Endometrial microvascular endothelial cells (primary cell): ENCODE measurements at regions not wholly inside any gene's neighbourhood (a gene's known extent, or its start where the extent isn't known, plus 50 kb on each side); places are given as distances from the start of the nearest gene placed in this dataset.
"Not testable (repeated sequence)": the region's sequence is repeated elsewhere in the genome, so short reads cannot be mapped to it uniquely, and the experiment has no call there.

Experiments
- in situ Hi-C: cut with HindIII; loops from 2 replicates; pipeline ENCODE4 v1.10.0; 2017; ENCODE audit warnings: low sequenced_read_pairs, low pct_unique_long_range_greater_than_20kb; ENCODE audit errors: inconsistent ontology term

DNA sequence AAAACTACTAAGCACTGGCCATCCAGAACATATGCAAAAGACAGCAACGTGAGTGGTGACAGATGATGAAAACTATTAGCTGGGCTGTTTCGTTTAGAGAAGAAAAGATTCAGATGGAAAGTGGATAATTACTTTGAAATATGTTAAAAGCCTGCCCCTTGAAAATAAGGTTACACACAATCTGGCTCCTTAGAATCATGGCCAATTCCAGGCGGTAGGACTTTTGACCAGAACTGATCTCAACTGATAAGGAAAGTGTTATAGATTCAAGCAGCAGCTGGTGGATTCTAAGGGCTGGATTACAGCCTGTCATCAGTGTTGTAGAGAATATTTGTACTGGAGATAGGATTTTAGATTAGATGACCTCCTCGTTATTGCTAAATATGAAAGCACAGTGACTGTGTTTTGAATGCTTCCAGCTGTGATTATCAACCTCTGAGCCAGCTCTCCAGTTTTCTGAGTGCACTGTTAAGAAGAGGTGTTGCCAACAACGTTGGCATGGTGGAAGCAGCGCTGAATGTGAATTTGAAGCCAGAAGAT lies 75.1 kb downstream of the KBTBD2 start:
- in situ Hi-C loops = loop anchor here (25.0 kb wide), 1 partner anchor 121 kb away; no protein-coding TSS in a partner anchor

GRCh38 chr7:32814779-32815178 lies 76.8 kb downstream of the KBTBD2 start:
- in situ Hi-C loops = loop anchor here (25.0 kb wide), 1 partner anchor 123 kb away; no protein-coding TSS in a partner anchor

GRCh38 chr7:32809871-32810270 lies 81.7 kb downstream of the KBTBD2 start:
- in situ Hi-C loops = loop anchor here (25.0 kb wide), 1 partner anchor 127 kb away; no protein-coding TSS in a partner anchor

DNA sequence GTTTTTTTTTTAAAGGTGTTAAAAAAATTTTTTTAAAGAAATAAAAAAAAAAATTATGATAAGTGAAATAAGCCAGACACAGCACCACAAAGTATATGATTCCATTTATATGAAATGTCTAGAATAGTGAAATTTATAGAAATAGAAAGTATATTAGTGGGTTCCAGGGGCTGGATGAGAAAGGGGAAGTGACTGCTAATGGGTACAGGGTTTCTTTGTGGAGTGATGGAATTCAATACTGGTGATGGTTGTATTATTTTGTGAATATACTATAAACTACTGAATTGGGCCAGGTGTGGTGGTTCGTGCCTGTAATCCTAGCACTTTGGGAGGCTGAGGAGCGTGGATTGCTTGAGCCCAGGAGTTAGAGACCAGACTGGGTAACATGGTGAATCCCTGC lies 82.2 kb downstream of the KBTBD2 start:
- in situ Hi-C loops = loop anchor here (25.0 kb wide), 1 partner anchor 128 kb away; no protein-coding TSS in a partner anchor

GRCh38 chr7:32803406-32804141 lies 88.0 kb downstream of the KBTBD2 start:
- in situ Hi-C loops = loop anchor here (25.0 kb wide), 1 partner anchor 134 kb away; no protein-coding TSS in a partner anchor

- in situ Hi-C loops = loop anchor here (25.0 kb wide), 1 partner anchor 135 kb away; no protein-coding TSS in a partner anchor
Measured at GRCh38 chr7:32802305-32802910, 89.2 kb downstream of the KBTBD2 start.

- in situ Hi-C loops = not testable (repeated sequence)
Measured at GRCh38 chr7:32793053-32793452, 98.5 kb downstream of the KBTBD2 start.

DNA sequence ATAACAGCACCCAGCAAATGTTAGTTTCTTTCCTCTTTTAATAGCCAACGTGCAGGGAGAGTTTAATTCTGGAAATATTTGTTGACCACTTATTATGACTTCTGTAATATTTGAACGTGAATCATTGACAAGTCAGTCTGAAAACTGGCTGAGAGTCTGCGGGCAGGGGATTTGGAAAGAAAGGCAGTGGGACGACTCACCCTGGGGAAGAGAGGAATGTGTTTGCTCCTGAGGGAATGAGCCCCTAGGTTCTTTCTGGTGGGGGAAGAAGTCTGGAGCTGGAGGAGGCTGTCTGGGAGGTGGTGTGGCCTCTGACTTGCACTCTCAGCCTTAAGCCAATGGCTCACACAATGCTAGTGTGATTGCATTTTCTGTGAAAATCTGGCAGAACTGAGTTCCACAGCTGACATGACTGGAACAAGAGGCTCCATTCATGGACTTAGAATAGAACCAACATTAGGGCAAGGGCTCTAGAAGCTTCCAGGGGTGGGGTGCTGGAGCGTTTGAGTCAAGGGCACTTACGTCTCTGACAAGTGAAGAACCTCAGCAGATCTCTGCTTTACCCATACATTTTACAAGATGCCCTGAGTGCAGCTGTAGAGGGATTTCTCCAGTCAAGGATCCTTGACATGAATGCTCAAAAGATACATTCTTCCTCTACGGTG lies 100.7 kb downstream of the KBTBD2 start:
- in situ Hi-C loops = not testable (repeated sequence)

DNA sequence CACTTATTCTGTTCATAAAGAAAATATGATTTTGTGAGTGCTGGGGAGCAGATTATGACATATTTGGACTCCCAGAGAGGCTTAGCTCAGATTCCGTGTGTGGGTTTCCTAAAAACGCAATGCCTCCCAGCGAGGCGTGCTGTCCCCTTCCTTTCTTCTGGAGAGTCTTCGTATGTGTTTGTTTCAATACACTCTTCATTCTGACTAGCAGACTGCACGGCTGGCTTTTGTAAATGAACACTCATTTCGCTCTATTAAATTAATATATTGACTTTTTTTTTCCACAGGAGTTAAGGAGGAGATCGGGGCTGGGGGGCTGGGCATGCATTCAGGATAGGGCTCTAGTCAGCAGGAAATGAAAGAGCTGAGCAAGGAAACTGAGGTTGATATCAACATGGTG lies 102.3 kb downstream of the KBTBD2 start:
- in situ Hi-C loops = not testable (repeated sequence)

DNA sequence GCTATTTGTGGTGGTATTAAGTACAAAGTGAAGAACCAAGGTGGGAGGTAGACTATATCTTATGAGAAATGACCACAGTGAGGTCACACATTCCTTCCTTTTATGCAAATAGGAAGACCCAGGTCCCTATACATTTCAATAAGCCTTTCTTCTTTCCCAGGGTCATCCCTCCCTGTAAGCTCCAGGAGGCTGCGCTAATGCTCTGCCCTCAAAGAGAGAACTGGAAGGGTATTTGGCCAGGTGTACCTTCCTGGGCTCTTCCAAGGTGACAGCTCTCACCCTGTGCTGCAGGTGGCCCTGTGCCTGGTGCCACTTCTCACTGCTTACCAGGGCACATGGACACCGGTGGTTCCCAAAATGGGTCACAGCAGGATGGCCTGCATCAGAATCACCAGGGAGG lies 103.4 kb downstream of the KBTBD2 start:
- in situ Hi-C loops = not testable (repeated sequence)

- in situ Hi-C loops = not testable (repeated sequence)
Measured at GRCh38 chr7:32785365-32785944, 106.1 kb downstream of the KBTBD2 start.

DNA sequence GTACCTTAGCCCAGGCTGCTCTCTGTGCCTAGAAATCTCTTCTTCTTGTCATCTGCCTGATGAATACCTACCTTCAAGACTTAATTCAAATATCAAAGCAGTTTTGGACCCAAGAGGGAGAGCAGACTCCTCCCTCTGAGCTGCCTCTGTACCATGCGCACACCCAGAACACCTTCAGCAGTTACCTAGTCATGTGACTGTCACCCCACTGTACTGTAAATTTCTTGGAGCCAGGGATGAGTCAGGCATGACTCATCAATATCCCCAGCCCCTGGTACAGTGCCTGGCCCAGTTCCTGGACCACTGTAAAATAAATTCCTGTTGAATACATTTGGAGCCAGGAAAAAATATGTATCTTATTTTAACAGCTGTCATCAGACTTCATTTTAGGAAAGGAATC lies 111.7 kb downstream of the KBTBD2 start:
- in situ Hi-C loops = not testable (repeated sequence)

- in situ Hi-C loops = no loop called here
Measured at GRCh38 chr7:32779167-32779566, 112.4 kb downstream of the KBTBD2 start.

GRCh38 chr7:32777041-32777666 lies 114.4 kb downstream of the KBTBD2 start:
- in situ Hi-C loops = not testable (repeated sequence)

GRCh38 chr7:32776318-32776717 lies 115.2 kb downstream of the KBTBD2 start:
- in situ Hi-C loops = not testable (repeated sequence)

GRCh38 chr7:32775809-32776208 lies 115.8 kb downstream of the KBTBD2 start:
- in situ Hi-C loops = not testable (repeated sequence)

DNA sequence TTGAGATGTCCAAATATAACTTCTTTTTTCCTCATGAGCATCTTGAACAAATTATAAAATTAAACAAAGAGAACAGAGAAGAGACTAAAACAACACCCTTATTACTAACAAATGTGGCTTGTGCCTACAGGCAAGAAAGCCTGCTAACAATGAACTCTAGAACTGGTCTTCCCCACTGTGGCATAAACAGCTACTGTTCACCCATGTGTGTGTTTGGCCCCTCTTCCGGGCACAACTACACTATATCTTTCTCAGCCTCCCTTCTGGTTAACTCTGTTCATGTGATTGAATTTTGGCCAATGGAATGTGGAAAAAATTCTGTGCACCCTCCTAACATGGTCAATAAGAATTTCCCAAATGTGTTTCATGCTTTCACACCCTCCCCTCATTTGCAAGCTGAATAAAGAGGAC lies 117.0 kb downstream of the KBTBD2 start:
- in situ Hi-C loops = no loop called here

- in situ Hi-C loops = not testable (repeated sequence)
Measured at GRCh38 chr7:32768866-32769510, 122.6 kb downstream of the KBTBD2 start.
